ENCODE measurements at regions not wholly inside any gene's neighbourhood (a gene's known extent, or its start where the extent isn't known, plus 50 kb on each side); places are given as distances from the start of the nearest gene placed in this dataset.

DNA sequence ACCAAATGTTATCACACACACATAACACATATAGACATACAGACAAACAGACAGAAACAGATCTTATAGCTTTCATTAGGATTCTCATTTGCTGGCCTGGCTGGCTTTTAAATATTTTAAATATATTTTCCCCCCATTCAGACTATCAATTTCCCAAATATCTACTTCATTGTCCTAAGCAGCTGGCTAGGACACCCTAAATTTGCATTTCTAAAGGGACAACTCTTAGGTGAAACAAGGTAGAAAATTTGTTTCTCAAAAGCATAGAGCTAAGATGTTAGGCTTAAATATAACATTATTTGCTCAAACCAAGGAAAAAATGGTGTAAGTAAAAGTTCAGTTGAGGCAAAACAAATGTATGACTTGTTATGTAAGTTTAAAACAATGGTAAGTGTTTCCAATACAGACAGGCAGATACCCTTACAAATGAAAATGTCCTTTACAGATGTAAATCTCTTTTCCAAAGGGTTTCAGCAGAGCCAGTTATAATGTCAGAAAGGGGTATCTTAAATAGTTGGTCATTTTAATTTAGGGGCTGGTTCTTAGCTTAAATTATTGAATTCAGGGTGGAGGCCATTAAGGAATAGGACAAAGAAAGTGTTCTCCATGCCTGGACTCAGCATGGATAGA, 522.8 kb downstream of the DMRTA1 start:
- TF ChIP-seq CTCF (IDR thresholded peaks at IDR 0.05; ENCODE audit: poor library complexity, severe bottlenecking) (no peak), TAF1 (IDR thresholded peaks at IDR 0.05; ENCODE audit: low read depth) (no peak), EZH2 (IDR thresholded peaks at IDR 0.05; ENCODE audit: borderline replicate concordance, insufficient read depth, low read length, poor library complexity, severe bottlenecking) (no peak), SMC3 (conservative IDR thresholded peaks at IDR 0.05; ENCODE audit: poor library complexity) (no peak), EP300 (conservative IDR thresholded peaks at IDR 0.05; ENCODE audit: poor library complexity, severe bottlenecking) (no peak), MXI1 (conservative IDR thresholded peaks at IDR 0.05; ENCODE audit: poor library complexity, severe bottlenecking) (no peak), RAD21 (conservative IDR thresholded peaks at IDR 0.05) (no peak)
